ENCODE measurements at regions not wholly inside any gene's neighbourhood (a gene's known extent, or its start where the extent isn't known, plus 50 kb on each side); places are given as distances from the start of the nearest gene placed in this dataset.

DNA sequence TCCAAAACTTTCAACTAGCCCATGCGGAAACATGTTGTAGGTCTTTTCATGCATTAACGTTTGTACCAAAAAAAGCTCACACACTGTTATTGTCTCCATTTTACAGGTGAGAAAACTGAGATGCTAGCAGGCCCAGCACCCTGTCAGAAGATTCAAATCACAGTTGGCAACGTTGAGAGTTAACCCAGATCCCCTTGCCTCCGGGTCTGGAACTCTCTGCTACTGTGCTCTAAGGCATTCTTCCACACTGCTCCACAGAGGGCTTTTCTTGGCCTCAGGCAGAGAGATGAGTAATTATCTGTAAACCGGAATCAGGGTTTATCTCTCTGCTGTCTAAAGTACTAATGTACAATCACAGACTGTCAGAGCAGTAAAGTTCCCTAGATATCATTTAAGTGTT, 186.0 kb upstream of the LPP start:
- H3K9me3 ChIP-seq (replicated peaks): no peaks in the 10 kb centered on the region
- peak overlapping the region; percentile 87 for H3K27ac ChIP-seq (replicated peaks)
- DNase-seq: no peak
- no peaks in the 10 kb centered on the region for H3K36me3 ChIP-seq
- peaks cover 32% of the 10 kb centered on the region for H3K4me1 ChIP-seq
- H3K27me3 ChIP-seq (ENCODE audit: low read depth): no peaks in the 10 kb centered on the region
- TF ChIP-seq, protein P1, sequence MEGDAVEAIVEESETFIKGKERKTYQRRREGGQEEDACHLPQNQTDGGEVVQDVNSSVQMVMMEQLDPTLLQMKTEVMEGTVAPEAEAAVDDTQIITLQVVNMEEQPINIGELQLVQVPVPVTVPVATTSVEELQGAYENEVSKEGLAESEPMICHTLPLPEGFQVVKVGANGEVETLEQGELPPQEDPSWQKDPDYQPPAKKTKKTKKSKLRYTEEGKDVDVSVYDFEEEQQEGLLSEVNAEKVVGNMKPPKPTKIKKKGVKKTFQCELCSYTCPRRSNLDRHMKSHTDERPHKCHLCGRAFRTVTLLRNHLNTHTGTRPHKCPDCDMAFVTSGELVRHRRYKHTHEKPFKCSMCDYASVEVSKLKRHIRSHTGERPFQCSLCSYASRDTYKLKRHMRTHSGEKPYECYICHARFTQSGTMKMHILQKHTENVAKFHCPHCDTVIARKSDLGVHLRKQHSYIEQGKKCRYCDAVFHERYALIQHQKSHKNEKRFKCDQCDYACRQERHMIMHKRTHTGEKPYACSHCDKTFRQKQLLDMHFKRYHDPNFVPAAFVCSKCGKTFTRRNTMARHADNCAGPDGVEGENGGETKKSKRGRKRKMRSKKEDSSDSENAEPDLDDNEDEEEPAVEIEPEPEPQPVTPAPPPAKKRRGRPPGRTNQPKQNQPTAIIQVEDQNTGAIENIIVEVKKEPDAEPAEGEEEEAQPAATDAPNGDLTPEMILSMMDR (IDR thresholded peaks at IDR 0.05; ENCODE audit: borderline replicate concordance): no peak
- intact Hi-C loops (cut with micrococcal nuclease): no loop called here
- H3K4me3 ChIP-seq: no peak overlapping the region

- TF ChIP-seq, protein P1 (IDR thresholded peaks at IDR 0.05; ENCODE audit: borderline replicate concordance): no peak
- Histone ChIP-seq H3K27me3 (ENCODE audit: low read depth) (no peaks in the 10 kb centered on the region), H3K27ac (replicated peaks) (peak overlapping the region; percentile 19), H3K9me3 (replicated peaks) (no peaks in the 10 kb centered on the region), H3K36me3 (no peaks in the 10 kb centered on the region), H3K4me3 (no peak overlapping the region), H3K4me1 (peaks cover 24% of the 10 kb centered on the region)
- intact Hi-C loops (cut with micrococcal nuclease): no loop called here
- DNase-seq: no peak
These were observed 184.9 kb upstream of the LPP start for GRCh38 chr3:187968883-187969580.

DNA sequence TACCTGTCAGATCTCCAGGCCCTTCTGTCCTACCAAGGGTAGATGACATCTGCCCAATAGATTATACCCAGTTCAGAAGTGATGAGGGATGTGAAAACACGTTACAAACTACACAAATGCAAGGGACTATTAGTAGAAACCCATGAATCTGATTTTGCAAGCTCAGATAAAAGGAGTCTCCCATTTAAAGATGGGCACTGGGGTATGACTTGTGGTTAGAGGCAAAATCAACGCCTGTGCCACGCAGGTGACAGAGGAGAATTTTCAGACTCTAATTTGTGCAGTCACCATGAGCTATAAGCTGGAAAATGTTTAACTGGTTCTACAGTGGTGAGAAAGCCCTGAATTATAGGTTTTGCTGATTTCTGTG, 184.4 kb upstream of the LPP start:
- DNase-seq: no peak
- intact Hi-C loops (cut with micrococcal nuclease): no loop called here
- H3K9me3 ChIP-seq (replicated peaks): no peaks in the 10 kb centered on the region
- H3K27me3 ChIP-seq (ENCODE audit: low read depth): no peaks in the 10 kb centered on the region
- H3K4me3 ChIP-seq: no peak overlapping the region
- H3K27ac ChIP-seq (replicated peaks): peak overlapping the region; percentile 19
- TF ChIP-seq, protein P1 (IDR thresholded peaks at IDR 0.05; ENCODE audit: borderline replicate concordance): no peak
- H3K4me1 ChIP-seq: peaks cover 19% of the 10 kb centered on the region
- H3K36me3 ChIP-seq: no peaks in the 10 kb centered on the region

- H3K36me3 ChIP-seq: no peaks in the 10 kb centered on the region
- no peaks in the 10 kb centered on the region for H3K9me3 ChIP-seq (replicated peaks)
- no peak for DNase-seq
- peaks cover 18% of the 10 kb centered on the region for H3K4me1 ChIP-seq
- H3K27me3 ChIP-seq (ENCODE audit: low read depth): no peaks in the 10 kb centered on the region
- TF ChIP-seq, protein P1 (IDR thresholded peaks at IDR 0.05; ENCODE audit: borderline replicate concordance): no peak
- H3K4me3 ChIP-seq: no peak overlapping the region
- intact Hi-C loops (cut with micrococcal nuclease): no loop called here
- H3K27ac ChIP-seq (replicated peaks): no peak overlapping the region
These were observed 183.9 kb upstream of the LPP start for GRCh38 chr3:187970106-187970505.

DNA sequence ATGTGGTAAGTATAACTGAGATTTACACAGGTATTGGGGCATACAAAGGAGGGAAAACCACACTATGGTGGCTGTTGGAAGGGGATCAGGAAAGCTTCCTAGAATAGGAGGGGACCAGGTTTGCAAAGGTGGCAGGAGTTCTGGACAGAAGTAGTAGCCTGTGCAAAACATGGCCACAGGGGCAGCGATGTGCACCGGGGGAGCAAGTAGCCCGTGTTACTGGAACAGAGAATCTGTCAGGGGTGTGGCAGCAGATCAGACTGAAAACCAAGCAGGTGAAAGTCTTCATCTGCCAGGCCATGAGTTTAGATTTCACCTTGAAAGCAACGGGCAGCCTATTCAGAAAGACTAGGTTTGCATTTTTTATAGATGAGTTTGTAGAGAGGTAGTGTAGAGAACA, 182.3 kb upstream of the LPP start:
- Histone ChIP-seq H3K4me3 (no peak overlapping the region), H3K27ac (replicated peaks) (no peak overlapping the region), H3K27me3 (ENCODE audit: low read depth) (no peaks in the 10 kb centered on the region), H3K9me3 (replicated peaks) (no peaks in the 10 kb centered on the region), H3K36me3 (no peaks in the 10 kb centered on the region), H3K4me1 (peaks cover 27% of the 10 kb centered on the region)
- TF ChIP-seq, protein P1 (IDR thresholded peaks at IDR 0.05; ENCODE audit: borderline replicate concordance): no peak
- no peak for DNase-seq
- intact Hi-C loops (cut with micrococcal nuclease): no loop called here

Measured in left ventricle myocardium inferior (tissue), 1 donor.